ENCODE measurements at regions not wholly inside any gene's neighbourhood (a gene's known extent, or its start where the extent isn't known, plus 50 kb on each side); places are given as distances from the start of the nearest gene placed in this dataset.

GRCh38 chr1:208536212-208536611, 292.0 kb upstream of the PLXNA2 start:
- no peaks in the 10 kb centered on the region for H3K9me3 ChIP-seq (ENCODE audit: control insufficient read depth, low read length)
- DNase-seq (no peak), ATAC-seq (ENCODE audit: low FRiP score) (no peak)
- H3K36me3 ChIP-seq (ENCODE audit: control insufficient read depth in 1 of 2, insufficient read depth in 2 of 2, low read length in 1 of 2): no peaks in the 10 kb centered on the region
- H3K27me3 ChIP-seq (ENCODE audit: control insufficient read depth in 1 of 2, insufficient read depth in 2 of 2, low read length in 1 of 2): no peaks in the 10 kb centered on the region
- H3K4me1 ChIP-seq (ENCODE audit: control insufficient read depth in 1 of 2, insufficient read depth in 2 of 2, low read length in 2 of 2): no peaks in the 10 kb centered on the region
- no peak overlapping the region for H3K27ac ChIP-seq (ENCODE audit: low read depth in 1 of 2, low read length in 2 of 2)
- 93 to 94% methylated on average over 4 of the region's 4 CpGs for WGBS, 2 donors
- intact Hi-C loops (cut with DNase I): no loop called here
- H3K4me3 ChIP-seq (ENCODE audit: low read length in 2 of 2): no peak overlapping the region

- 91 to 93% methylated on average over 3 of the region's 3 CpGs for WGBS, 2 donors
- no peaks in the 10 kb centered on the region for H3K27me3 ChIP-seq (ENCODE audit: control insufficient read depth in 1 of 2, insufficient read depth in 2 of 2, low read length in 1 of 2)
- intact Hi-C loops (cut with DNase I): no loop called here
- H3K36me3 ChIP-seq (ENCODE audit: control insufficient read depth in 1 of 2, insufficient read depth in 2 of 2, low read length in 1 of 2): no peaks in the 10 kb centered on the region
- no peak for ATAC-seq (ENCODE audit: low FRiP score)
- DNase-seq: no peak
- H3K4me3 ChIP-seq (ENCODE audit: low read length in 2 of 2): no peak overlapping the region
- no peaks in the 10 kb centered on the region for H3K9me3 ChIP-seq (ENCODE audit: control insufficient read depth, low read length)
- H3K27ac ChIP-seq (ENCODE audit: low read depth in 1 of 2, low read length in 2 of 2): no peak overlapping the region
- H3K4me1 ChIP-seq (ENCODE audit: control insufficient read depth in 1 of 2, insufficient read depth in 2 of 2, low read length in 2 of 2): no peaks in the 10 kb centered on the region
Measured at GRCh38 chr1:208537198-208537597, 293.0 kb upstream of the PLXNA2 start.

- DNase-seq: no peak
Measured at GRCh38 chr1:208538078-208538477, 293.9 kb upstream of the PLXNA2 start.

GRCh38 chr1:208538587-208538986, 294.4 kb upstream of the PLXNA2 start:
- DNase-seq (no peak), ATAC-seq (ENCODE audit: low FRiP score) (no peak)
- H3K27ac ChIP-seq (ENCODE audit: low read depth in 1 of 2, low read length in 2 of 2): no peak overlapping the region
- WGBS, 2 donors: 98% methylated on average over 5 of the region's 5 CpGs
- H3K36me3 ChIP-seq (ENCODE audit: control insufficient read depth in 1 of 2, insufficient read depth in 2 of 2, low read length in 1 of 2): no peaks in the 10 kb centered on the region
- no peak overlapping the region for H3K4me3 ChIP-seq (ENCODE audit: low read length in 2 of 2)
- H3K9me3 ChIP-seq (ENCODE audit: control insufficient read depth, low read length): no peaks in the 10 kb centered on the region
- H3K27me3 ChIP-seq (ENCODE audit: control insufficient read depth in 1 of 2, insufficient read depth in 2 of 2, low read length in 1 of 2): no peaks in the 10 kb centered on the region
- no peaks in the 10 kb centered on the region for H3K4me1 ChIP-seq (ENCODE audit: control insufficient read depth in 1 of 2, insufficient read depth in 2 of 2, low read length in 2 of 2)
- intact Hi-C loops (cut with DNase I): no loop called here

More at GRCh38 chr1:208538078-208538477, 293.9 kb upstream of the PLXNA2 start:
- H3K9me3 ChIP-seq (ENCODE audit: control insufficient read depth, low read length): no peaks in the 10 kb centered on the region
- no peak overlapping the region for H3K27ac ChIP-seq (ENCODE audit: low read depth in 1 of 2, low read length in 2 of 2)
- H3K4me1 ChIP-seq (ENCODE audit: control insufficient read depth in 1 of 2, insufficient read depth in 2 of 2, low read length in 2 of 2): no peaks in the 10 kb centered on the region
- no peaks in the 10 kb centered on the region for H3K27me3 ChIP-seq (ENCODE audit: control insufficient read depth in 1 of 2, insufficient read depth in 2 of 2, low read length in 1 of 2)
- H3K36me3 ChIP-seq (ENCODE audit: control insufficient read depth in 1 of 2, insufficient read depth in 2 of 2, low read length in 1 of 2): no peaks in the 10 kb centered on the region
- H3K4me3 ChIP-seq (ENCODE audit: low read length in 2 of 2): no peak overlapping the region
- 89 to 93% methylated on average over 7 of the region's 7 CpGs for WGBS, 2 donors
- ATAC-seq (ENCODE audit: low FRiP score): no peak
- intact Hi-C loops (cut with DNase I): no loop called here

GRCh38 chr1:208540724-208541123, 296.5 kb upstream of the PLXNA2 start:
- H3K36me3 ChIP-seq (ENCODE audit: control insufficient read depth in 1 of 2, insufficient read depth in 2 of 2, low read length in 1 of 2): no peaks in the 10 kb centered on the region
- H3K9me3 ChIP-seq (ENCODE audit: control insufficient read depth, low read length): no peaks in the 10 kb centered on the region
- H3K4me3 ChIP-seq (ENCODE audit: low read length in 2 of 2): no peak overlapping the region
- H3K27me3 ChIP-seq (ENCODE audit: control insufficient read depth in 1 of 2, insufficient read depth in 2 of 2, low read length in 1 of 2): no peaks in the 10 kb centered on the region
- DNase-seq (no peak), ATAC-seq (ENCODE audit: low FRiP score) (no peak)
- intact Hi-C loops (cut with DNase I): no loop called here
- no peak overlapping the region for H3K27ac ChIP-seq (ENCODE audit: low read depth in 1 of 2, low read length in 2 of 2)
- 82 to 85% methylated on average over 2 of the region's 2 CpGs for WGBS, 2 donors
- no peaks in the 10 kb centered on the region for H3K4me1 ChIP-seq (ENCODE audit: control insufficient read depth in 1 of 2, insufficient read depth in 2 of 2, low read length in 2 of 2)

GRCh38 chr1:208541225-208541855, 297.2 kb upstream of the PLXNA2 start:
- no peaks in the 10 kb centered on the region for H3K9me3 ChIP-seq (ENCODE audit: control insufficient read depth, low read length)
- H3K4me3 ChIP-seq (ENCODE audit: low read length in 2 of 2): no peak overlapping the region
- no peaks in the 10 kb centered on the region for H3K36me3 ChIP-seq (ENCODE audit: control insufficient read depth in 1 of 2, insufficient read depth in 2 of 2, low read length in 1 of 2)
- intact Hi-C loops (cut with DNase I): no loop called here
- H3K27ac ChIP-seq (ENCODE audit: low read depth in 1 of 2, low read length in 2 of 2): no peak overlapping the region
- DNase-seq (no peak), ATAC-seq (ENCODE audit: low FRiP score) (no peak)
- H3K4me1 ChIP-seq (ENCODE audit: control insufficient read depth in 1 of 2, insufficient read depth in 2 of 2, low read length in 2 of 2): no peaks in the 10 kb centered on the region
- 93 to 95% methylated on average over 4 of the region's 4 CpGs for WGBS, 2 donors
- H3K27me3 ChIP-seq (ENCODE audit: control insufficient read depth in 1 of 2, insufficient read depth in 2 of 2, low read length in 1 of 2): no peaks in the 10 kb centered on the region

- Histone ChIP-seq H3K27ac (ENCODE audit: low read depth in 1 of 2, low read length in 2 of 2) (no peak overlapping the region), H3K27me3 (ENCODE audit: control insufficient read depth in 1 of 2, insufficient read depth in 2 of 2, low read length in 1 of 2) (no peaks in the 10 kb centered on the region), H3K4me1 (ENCODE audit: control insufficient read depth in 1 of 2, insufficient read depth in 2 of 2, low read length in 2 of 2) (no peaks in the 10 kb centered on the region), H3K4me3 (ENCODE audit: low read length in 2 of 2) (no peak overlapping the region), H3K9me3 (ENCODE audit: control insufficient read depth, low read length) (no peaks in the 10 kb centered on the region), H3K36me3 (ENCODE audit: control insufficient read depth in 1 of 2, insufficient read depth in 2 of 2, low read length in 1 of 2) (no peaks in the 10 kb centered on the region)
- ATAC-seq (ENCODE audit: low FRiP score) (no peak), DNase-seq (no peak)
- intact Hi-C loops (cut with DNase I): no loop called here
- WGBS, 2 donors: 94 to 95% methylated on average over 3 of the region's 3 CpGs
Measured at GRCh38 chr1:208542309-208542708, 298.1 kb upstream of the PLXNA2 start.

GRCh38 chr1:208544053-208544452, 299.9 kb upstream of the PLXNA2 start:
- Histone ChIP-seq H3K27me3 (ENCODE audit: control insufficient read depth in 1 of 2, insufficient read depth in 2 of 2, low read length in 1 of 2) (no peaks in the 10 kb centered on the region), H3K27ac (ENCODE audit: low read depth in 1 of 2, low read length in 2 of 2) (no peak overlapping the region), H3K4me1 (ENCODE audit: control insufficient read depth in 1 of 2, insufficient read depth in 2 of 2, low read length in 2 of 2) (no peaks in the 10 kb centered on the region), H3K36me3 (ENCODE audit: control insufficient read depth in 1 of 2, insufficient read depth in 2 of 2, low read length in 1 of 2) (no peaks in the 10 kb centered on the region), H3K4me3 (ENCODE audit: low read length in 2 of 2) (no peak overlapping the region), H3K9me3 (ENCODE audit: control insufficient read depth, low read length) (no peaks in the 10 kb centered on the region)
- DNase-seq: no peak
- ATAC-seq (ENCODE audit: low FRiP score): no peak
- intact Hi-C loops (cut with DNase I): no loop called here
- 79 to 93% methylated on average over 2 of the region's 2 CpGs for WGBS, 2 donors

- intact Hi-C loops (cut with DNase I): no loop called here
- Histone ChIP-seq H3K4me3 (ENCODE audit: low read length in 2 of 2) (no peak overlapping the region), H3K4me1 (ENCODE audit: control insufficient read depth in 1 of 2, insufficient read depth in 2 of 2, low read length in 2 of 2) (no peaks in the 10 kb centered on the region), H3K27me3 (ENCODE audit: control insufficient read depth in 1 of 2, insufficient read depth in 2 of 2, low read length in 1 of 2) (no peaks in the 10 kb centered on the region), H3K36me3 (ENCODE audit: control insufficient read depth in 1 of 2, insufficient read depth in 2 of 2, low read length in 1 of 2) (no peaks in the 10 kb centered on the region), H3K27ac (ENCODE audit: low read depth in 1 of 2, low read length in 2 of 2) (no peak overlapping the region), H3K9me3 (ENCODE audit: control insufficient read depth, low read length) (no peaks in the 10 kb centered on the region)
- ATAC-seq (ENCODE audit: low FRiP score): no peak
- 91 to 97% methylated on average over 2 of the region's 2 CpGs for WGBS, 2 donors
- no peak for DNase-seq
Measured at GRCh38 chr1:208544794-208545193, 300.6 kb upstream of the PLXNA2 start.
